Activated T-helper 9 cell treated with anti-CD3 and anti-CD28 coated beads, Interleukin-2, amount 50 U/mL, for 16 hours (primary cell): ENCODE measurements at regions not wholly inside any gene's neighbourhood (a gene's known extent, or its start where the extent isn't known, plus 50 kb on each side); places are given as distances from the start of the nearest gene placed in this dataset.
"Not testable (repeated sequence)": the region's sequence is repeated elsewhere in the genome, so short reads cannot be mapped to it uniquely, and the experiment has no call there.

Source experiments
- DNase-seq: peaks from one replicate; pipeline ENCODE4 v3.0.0-alpha.2; 2020; ENCODE audit warnings: low read depth

DNA sequence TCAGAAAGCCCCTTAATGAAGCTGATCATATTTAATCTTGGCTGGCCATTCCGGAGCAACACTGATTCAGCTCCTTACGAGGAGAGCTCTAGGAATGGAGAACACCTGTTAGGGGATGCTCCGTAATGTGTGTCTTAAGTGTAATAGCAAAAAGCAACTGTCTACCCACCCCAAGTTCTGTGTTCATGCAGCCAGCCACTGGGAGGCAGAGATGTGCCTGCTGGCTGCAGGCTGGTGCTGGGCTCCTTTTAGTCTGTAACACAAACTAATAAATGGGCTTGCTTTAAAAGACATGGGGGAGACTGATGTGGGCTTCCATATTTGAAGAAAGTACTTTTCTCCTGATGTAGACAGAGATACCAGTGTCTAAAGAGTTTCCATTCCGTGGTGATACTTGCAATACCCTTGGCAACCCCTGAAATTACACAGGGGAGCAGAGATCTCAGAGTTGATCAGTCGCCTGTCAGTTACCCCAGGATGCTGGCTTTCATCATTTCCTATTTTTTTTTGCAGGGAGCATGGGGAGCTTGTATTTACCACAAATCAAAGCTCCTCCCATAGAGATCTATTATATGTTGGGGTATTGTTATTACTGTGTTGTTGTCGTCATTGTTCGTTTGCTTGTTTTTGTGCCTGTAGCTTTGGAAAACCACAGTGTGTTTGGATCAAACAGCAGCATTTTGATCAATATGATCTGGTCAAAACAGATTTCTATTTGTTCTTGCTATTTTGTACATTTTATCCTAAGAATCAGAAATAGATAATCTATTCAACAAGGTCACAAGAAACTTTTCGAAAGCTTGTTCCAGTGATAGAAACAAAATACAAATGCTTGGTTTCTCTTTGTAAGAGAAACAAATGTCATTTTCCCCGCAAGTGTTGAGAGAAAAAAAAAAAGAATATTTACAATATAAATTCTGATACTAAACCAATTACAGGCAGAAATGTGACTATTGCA lies 65.8 kb downstream of the MTX3 start:
- no peak for DNase-seq

DNA sequence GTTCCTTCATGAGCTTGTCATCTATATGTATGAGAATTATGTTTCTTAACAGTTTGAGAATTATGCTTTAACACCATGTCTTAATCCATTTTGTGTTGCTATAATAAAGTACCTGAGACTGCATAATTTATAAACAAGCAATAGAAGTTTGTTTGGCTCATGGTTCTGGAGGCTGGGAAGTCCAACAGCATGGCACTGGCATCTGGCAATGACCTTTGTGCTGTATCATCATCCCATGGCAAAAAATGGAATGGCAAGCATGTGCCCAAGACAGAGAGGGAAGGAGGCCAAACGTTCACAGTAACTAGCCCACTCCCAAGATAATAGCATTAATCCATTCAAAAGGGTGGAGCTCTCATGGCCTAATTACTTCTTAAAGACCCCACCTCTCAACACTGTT lies 67.6 kb downstream of the MTX3 start:
- DNase-seq: no peak

DNA sequence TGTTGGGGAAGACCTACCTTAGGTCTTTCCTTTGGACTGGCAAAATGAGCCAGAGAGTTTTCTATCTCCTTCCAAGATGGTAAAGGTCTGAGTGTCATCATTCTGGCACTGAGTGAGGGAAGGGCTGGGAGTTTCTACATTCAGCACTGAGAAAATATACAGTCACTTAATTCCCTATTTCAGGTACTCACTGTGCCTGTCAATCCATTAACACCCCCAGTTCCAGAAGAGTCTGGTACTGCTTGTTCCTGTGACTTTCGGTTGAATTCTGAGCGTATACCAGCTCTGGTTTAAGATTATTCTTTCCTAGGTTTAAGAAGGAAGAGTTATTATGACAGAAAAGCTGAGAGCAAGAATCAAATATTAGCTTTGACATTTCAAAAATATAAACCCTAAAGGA lies 68.4 kb downstream of the MTX3 start:
- no peak for DNase-seq

DNA sequence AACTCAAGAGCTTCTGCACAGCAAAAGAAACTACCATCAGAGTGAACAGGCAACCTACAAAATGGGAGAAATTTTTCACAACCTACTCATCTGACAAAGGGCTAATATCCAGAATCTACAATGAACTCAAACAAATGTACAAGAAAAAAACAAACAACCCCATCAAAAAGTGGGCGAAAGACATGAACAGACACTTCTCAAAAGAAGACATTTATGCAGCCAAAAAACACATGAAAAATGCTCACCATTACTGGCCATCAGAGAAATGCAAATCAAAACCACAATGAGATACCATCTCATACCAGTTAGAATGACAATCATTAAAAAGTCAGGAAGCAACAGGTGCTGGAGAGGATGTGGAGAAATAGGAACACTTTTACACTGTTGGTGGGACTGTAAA lies 83.6 kb downstream of the MTX3 start:
- not testable (repeated sequence) for DNase-seq

DNA sequence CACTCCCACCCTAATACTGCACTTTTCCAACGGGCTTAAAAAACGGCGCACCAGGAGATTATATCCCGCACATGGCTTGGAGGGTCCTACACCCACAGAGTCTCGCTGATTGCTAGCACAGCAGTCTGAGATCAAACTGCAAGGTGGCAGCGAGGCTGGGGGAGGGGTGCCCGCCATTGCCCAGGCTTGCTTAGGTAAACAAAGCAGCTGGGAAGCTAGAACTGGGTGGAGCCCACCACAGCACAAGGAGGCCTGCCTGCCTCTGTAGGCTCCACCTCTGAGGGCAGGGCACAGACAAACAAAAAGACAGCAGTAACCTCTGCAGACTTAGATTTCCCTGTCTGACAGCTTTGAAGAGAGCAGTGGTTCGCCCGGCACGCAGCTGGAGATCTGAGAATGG lies 88.5 kb downstream of the MTX3 start:
- not testable (repeated sequence) for DNase-seq

DNA sequence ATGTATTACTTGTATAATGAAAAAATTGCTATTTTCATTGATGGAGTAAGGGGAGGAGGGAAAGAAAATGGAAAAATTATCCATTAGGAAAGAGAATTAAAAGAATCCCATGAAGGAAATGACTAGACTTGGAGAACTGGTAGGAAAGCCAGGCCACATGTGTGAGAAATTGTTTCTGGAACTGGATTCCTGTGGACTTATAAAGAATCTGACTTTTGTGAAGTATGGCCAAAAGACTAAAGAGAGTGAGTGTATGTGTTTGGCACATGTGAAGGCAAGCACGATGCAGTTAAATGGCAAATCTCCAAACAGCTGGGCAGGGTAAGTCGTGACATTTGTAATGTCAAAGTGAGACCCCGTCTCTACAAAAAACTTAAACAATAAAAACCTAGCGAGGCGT lies 89.4 kb downstream of the MTX3 start:
- no peak for DNase-seq

DNA sequence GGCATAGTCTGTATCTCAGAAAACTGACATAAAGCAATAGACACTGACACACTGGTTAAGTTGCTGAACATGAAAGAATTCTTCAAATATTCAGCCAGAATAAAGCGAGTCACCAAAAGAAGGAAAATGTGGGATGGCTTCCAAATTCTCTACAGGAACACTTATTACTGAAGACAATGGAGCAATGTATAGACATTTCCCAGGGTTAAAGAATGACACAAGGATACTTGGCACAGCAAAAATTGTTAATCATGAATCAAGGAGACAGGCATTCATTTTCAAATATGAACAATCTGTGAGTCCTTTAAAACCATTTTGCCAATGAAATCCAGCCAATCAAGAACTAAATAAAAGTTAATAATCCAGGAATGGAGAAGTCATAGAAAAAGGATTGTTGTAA lies 92.5 kb downstream of the MTX3 start:
- no peak for DNase-seq

DNA sequence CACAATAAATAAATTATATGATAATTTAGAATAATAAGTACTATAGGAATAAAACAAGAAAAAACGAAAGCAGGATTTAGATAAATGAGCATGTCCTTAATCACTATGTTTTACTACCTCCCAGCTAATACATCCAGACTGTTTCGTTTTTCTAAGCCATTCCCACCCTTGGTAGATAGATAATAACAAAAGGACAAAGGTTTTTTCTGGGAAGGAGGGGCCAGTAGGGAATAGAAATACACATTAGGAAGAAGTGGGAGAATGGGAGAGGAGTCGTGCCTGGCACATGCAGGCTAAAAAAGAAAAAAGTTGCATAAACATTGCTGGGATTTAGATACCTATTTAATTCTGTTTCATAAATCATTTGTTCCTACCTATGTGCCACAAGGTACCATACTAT lies 97.1 kb downstream of the MTX3 start:
- DNase-seq: no peak

DNA sequence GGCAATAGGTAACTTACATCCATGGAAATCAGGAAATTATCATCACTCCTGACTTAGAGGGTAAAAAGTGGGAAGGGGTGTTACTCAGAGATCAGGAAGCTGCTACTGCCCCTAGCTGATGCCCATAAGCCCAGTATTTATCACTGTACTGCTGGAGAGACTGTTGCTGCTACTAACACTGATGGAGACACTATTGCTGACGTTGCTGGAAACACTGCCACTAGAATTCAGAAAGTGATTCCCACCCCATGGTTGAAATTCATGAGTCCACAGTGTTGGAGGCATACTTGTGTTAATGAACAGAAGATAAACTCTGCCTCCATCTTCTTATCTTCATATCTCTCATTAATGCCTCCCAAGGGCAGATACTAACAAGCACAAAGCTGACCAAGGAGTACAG lies 97.6 kb downstream of the MTX3 start:
- no peak for DNase-seq

DNA sequence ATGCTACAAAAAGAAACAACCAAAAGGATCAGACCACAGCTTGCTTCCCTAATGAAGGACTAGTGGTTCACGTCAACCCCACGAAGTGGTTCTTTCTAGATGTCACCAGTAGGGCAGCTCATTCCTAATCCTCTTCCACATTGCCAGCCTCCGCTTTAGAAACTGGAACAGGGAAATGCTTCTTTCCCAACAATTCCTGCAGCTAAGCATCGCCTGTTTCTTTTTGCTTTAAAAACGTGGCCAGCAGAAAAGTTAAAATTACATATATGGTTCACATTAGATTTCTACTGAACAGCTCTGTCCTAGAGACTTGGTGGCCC lies 100.2 kb downstream of the MTX3 start:
- no peak for DNase-seq

DNA sequence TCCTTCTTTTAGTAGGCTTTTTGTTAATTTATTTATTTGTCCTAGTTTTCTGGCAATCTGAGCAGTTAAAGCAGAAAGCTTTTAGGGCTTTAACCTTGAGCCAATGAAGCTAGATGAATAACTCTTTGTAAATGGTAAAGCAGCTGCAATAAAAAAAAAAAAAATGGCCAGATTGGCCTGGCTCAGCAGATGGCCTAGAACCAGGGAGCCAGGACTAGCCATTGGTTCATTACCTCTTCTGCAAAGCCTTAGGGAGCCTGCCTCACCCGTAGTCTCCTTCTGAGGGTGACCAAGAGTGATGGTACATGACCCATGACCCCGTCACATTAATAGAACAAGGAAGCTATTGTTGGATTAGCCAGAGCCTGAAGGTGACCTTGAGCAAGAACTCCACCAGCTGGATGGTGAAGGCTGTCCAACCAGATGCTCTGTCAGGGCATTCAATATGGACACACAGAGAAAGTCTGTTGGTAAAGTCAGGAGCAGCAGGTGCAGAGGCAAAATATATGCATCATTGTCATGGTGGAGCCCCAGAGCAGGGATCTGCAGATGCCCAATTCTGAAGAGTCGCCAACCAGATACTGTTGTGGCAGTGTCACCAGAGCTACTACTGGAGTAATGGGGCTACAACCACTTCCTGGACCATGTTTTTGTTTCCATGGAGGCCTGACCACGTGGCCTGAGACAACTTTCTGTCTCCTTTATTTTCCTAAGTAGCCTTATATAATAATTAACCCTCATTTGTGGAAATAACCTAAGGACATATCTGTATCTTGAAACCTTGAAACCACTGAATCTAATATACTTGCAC lies 100.7 kb downstream of the MTX3 start:
- no peak for DNase-seq

DNA sequence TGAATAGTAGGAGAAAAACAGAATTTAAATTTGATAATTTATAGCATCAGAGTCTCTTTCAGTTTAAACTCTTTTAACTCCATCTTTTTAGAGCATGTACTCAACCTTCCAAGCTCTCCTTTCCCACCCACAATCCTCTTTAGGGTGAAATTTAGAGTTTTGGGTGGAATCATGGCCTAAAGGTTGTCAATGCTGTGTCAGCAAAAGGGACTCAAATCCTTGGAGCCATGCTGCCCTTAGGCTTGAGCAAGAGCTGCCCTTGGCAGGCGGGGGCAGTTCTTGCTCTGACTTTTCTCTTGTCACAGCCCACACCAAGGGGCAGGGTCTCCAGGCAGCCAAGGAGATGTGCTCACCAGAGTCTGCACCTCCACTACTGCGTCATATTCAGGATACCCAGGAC lies 102.4 kb downstream of the MTX3 start:
- DNase-seq: no peak

DNA sequence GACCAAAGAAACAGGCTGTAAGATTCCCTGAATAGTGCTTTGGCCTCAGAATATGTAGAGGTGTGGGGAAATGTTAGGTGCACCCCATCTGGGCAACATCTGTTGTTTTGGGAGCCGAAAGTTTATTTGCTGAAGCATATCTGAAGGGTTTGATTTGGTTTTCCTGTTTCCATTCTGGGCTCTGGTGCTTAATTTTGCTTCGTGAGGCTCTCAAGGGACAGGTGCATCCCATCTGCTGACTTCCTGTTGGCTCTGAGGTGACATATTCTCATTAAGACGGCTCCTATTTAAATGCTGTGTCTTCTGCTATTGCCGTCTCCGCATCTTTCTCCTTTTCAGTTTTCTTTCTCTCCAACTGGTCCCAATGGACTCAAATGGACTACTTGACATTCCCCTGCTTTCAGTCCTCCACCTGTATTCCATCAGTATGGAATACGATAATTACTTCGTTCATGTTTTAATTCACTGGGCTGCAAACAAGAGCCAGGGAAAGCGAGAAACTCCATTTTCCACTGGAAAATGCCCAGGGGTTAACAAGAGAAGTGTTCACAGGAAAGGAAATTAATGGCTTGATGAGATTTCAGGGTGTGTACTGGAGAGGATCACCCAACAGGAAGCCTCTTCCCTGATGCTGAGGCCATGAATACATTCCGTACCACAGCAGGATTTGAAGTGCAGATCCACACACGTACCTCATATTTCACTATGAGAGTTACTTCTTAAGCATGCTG lies 104.0 kb downstream of the MTX3 start:
- no peak for DNase-seq

DNA sequence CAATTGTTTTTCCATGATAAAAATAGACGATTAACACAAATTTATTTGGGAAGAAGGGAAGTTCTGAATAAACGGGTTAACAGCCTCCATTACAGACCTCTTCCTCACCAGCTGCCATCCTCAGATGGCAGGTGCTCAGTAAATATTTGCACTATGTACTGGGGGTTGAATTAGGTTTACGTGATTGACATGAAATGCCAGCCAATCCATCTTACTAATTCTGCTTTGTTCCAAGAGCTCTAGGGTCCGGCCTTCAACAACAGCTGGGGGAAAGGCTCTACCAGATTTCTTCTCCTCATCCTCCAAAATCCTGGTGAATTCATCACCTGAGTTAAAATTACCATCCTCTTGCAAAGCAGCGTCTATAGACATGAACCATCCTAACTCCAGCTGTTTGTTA lies 104.6 kb downstream of the MTX3 start:
- no peak for DNase-seq

DNA sequence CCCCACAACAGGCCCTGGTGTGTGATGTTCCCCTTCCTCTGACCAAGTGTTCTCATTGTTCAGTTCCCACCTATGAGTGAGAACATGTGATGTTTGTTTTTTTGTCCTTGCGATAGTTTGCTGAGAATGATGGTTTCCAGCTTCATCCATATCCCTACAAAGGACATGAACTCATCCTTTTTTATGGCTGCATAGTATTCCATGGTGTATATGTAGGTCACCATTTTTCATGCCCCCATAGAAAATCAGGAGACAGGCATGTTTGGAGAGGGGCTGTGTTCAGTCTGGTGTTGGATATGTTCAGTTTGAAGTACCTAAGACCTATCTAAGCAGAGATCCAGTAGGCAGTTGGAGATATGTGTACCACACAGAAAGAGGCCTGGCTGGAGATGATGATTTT lies 111.2 kb downstream of the MTX3 start:
- DNase-seq: not testable (repeated sequence)

DNA sequence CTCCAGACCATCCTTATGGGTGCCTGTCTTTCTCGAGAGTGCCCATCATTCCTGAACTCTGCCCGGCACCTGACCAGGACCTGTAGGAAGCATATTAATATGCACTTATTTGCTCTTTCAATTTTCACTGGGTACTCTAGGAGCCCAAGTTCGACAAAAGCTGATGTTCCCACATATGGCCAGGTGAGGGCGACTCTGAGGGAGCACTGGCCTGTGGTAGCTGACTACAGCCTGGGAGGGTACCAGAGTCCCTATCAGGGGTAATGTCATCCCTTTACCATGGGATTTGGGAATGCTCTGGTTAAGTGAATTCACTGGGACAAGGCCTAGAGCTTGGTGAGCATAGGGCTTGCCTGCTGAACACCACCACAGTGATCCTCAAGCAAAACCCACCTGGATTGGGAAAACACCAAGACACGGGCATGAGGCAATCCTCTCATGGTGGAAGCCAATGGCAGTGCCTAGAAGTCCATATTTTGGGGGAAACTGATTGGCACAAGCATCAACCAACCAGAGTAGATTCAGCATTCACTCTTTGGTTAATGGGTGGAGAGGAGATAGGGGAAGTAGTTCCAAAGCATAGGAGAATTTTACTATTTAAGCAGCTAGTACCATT lies 112.2 kb downstream of the MTX3 start:
- no peak for DNase-seq

DNA sequence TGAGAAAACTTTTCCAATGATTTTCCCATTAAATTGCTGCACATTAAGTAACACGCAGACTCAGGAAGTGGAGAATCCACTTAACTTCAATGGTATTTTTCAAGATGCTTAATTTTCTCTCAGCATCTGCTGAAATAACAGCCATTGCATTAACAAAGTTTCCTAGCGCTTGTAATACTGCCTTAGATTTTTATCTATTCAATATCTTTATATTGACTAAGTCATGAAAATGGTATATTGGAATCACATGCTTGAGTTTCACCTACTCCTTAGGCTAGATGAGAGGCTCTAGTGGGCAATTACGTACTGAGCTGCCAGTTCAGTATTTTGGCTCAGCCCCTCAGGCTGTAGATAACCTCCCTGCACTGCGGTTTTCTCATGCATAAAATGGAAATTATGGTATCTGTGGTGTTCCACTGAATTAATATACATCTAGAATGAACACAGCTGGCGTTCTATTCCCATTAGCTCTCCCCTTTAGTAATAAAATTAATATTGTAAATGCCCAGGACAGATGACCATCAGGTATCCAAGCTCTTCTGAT lies 112.9 kb downstream of the MTX3 start:
- DNase-seq: no peak

DNA sequence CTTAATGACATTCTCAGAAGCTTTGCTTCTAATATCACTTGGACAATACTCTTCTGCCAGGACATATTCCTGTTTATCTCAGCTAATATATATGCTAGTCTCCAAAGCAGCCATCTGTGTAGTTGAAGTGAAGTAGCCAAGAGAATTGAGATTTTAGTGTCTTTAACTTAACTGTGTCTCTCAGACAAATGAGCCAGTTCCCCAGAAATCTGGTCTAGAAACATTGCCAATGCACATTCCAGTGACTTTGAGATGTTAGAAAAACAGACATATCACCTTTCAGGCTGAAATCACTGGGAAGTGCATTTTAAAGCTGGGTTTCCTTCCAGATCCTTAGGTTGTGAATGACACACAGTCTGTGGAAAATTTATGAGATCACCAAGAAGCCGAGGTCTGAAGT lies 114.6 kb downstream of the MTX3 start:
- DNase-seq: no peak

DNA sequence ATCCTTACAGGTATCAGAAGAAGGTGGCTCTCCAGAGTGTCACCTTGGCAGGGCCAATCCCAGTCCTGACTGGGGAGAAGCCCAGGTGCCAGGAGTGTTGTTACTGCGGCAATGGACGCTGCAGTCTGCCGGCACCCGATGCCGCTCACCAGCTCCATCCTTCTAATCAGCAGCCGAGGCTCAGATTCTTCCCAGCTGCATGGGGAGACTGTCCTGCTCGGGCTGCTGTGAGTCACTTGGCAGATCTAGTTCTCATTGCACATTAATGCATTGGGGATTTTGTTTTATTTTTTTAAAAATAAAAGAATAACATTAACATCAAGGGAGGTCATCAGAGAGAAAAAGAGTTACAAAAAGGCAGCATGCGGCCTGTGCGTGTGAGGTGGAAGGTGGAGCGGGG lies 115.8 kb downstream of the MTX3 start:
- no peak for DNase-seq

DNA sequence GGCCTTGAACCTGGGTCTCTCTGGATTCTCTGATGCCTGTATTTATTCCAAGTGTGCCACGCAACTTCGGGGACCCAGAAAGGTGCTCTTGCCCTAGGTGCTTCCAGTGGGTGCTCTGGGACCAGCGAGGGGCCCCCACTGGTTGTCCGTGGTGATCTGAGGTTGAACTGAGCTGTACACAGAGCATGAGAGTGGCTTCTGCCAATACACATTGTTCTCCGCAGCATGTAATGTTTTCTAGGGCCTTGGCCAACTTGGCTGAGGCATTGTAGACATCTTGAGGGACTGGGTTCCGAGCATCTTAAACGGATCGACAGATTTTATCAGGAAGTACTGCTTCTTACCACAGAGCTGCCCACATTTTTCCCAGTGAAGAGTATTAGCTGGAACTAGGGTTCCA lies 117.9 kb downstream of the MTX3 start:
- DNase-seq: no peak

DNA sequence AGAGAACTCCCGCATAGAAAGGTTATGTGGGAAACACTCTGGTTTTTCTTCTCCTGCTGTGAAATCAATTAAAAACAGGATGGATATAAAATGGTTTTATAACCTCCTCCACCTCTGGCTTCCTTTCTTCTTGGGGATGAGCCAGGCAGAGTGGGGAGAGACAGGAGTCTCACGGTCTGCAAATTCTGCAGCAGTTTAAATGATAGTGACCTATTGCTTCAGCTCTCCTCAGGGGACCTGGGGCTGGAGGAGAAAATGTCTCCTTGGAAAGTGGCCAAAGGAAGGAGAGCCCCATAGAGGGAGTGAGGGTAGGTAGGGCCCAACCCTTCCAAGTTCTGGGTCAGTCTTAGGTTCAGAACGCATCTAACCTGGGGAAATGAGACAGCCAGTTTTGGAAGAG lies 118.8 kb downstream of the MTX3 start:
- no peak for DNase-seq
